Prostate gland (tissue), 2 donors: ENCODE measurements at regions not wholly inside any gene's neighbourhood (a gene's known extent, or its start where the extent isn't known, plus 50 kb on each side); places are given as distances from the start of the nearest gene placed in this dataset.

Experiments
- POLR2A ChIP-seq: fragments of 450-650 bp; IDR thresholded peaks from one replicate; pipeline ENCODE4 v1.6.1; 2016; ENCODE audit warnings: antibody characterized with exemption, mild to moderate bottlenecking
- TF ChIP-seq, protein P1 (sequence below), 4 experiments: fragments of 200-600 bp in 2 of 4; fragments of 450-650 bp in 2 of 4; sonication (generic) in 2 of 4; IDR thresholded peaks; 1 replicate in 3 of 4; 2 replicates in 1 of 4; pipeline ENCODE4 v1.5.1; 2016 to 2019; ENCODE audit warnings: antibody characterized with exemption in 4 of 4, mild to moderate bottlenecking in 2 of 4, moderate library complexity in 2 of 4

DNA sequence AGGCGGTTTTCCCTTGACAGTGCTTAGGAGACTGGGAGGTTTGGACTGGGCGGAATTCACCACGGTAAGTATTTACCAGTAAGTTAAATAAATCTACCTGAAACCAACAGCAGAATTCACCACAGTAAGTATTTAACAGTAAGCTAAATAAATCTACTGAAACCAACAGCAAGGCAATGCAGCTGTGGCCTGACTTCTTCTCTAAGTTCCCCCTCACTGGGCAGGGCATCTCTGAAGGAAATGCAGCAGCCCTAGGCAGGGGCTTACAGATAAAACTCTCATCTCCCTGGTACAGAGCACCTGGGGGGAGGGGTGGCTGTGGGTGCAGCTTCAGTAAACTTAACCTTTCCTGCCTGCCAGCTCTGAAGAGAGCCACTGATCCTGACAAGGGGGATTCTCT is 432.5 kb upstream of the LRRTM1 start:
- TF ChIP-seq, protein P1, sequence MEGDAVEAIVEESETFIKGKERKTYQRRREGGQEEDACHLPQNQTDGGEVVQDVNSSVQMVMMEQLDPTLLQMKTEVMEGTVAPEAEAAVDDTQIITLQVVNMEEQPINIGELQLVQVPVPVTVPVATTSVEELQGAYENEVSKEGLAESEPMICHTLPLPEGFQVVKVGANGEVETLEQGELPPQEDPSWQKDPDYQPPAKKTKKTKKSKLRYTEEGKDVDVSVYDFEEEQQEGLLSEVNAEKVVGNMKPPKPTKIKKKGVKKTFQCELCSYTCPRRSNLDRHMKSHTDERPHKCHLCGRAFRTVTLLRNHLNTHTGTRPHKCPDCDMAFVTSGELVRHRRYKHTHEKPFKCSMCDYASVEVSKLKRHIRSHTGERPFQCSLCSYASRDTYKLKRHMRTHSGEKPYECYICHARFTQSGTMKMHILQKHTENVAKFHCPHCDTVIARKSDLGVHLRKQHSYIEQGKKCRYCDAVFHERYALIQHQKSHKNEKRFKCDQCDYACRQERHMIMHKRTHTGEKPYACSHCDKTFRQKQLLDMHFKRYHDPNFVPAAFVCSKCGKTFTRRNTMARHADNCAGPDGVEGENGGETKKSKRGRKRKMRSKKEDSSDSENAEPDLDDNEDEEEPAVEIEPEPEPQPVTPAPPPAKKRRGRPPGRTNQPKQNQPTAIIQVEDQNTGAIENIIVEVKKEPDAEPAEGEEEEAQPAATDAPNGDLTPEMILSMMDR (IDR thresholded peaks at IDR 0.05): no peak
- no peak for TF ChIP-seq POLR2A
